Transverse colon (tissue), 4 donors: ENCODE measurements at regions not wholly inside any gene's neighbourhood (a gene's known extent, or its start where the extent isn't known, plus 50 kb on each side); places are given as distances from the start of the nearest gene placed in this dataset.

Experiments used
- DNase-seq: peaks from one replicate; pipeline ENCODE4 v3.0.0-alpha.2; 2019
- H3K27ac ChIP-seq, 4 donors: fragments of 200-600 bp; sonication (generic); 2 replicates each; pipeline ENCODE4 v1.5.1; 2016 to 2018; ENCODE audit warnings: inconsistent platforms in 4 of 4
- H3K27me3 ChIP-seq: fragments of 200-600 bp; sonication (generic); 2 replicates; pipeline ENCODE4 v1.5.1; 2017; ENCODE audit warnings: inconsistent platforms
- H3K36me3 ChIP-seq, 4 donors: fragments of 200-600 bp; sonication (generic); 2 replicates each; pipeline ENCODE4 v1.5.1; 2017 to 2019; ENCODE audit warnings: inconsistent platforms in 4 of 4
- H3K4me1 ChIP-seq, 4 donors: fragments of 200-600 bp; sonication (generic); 2 replicates each; pipeline ENCODE4 v1.5.1; 2017 to 2020; ENCODE audit warnings: inconsistent platforms in 4 of 4
- H3K4me3 ChIP-seq, 4 donors: fragments of 200-600 bp; sonication (generic); 1 replicate in 1 of 4; 2 replicates in 3 of 4; pipeline versions ENCODE4 v1.5.1 to v1.6.1; 2017 to 2019; ENCODE audit warnings: inconsistent platforms in 4 of 4
- H3K9me3 ChIP-seq, 2 donors: fragments of 200-600 bp; sonication (generic); 2 replicates each; pipeline ENCODE4 v1.5.1; 2017 to 2019; ENCODE audit warnings: inconsistent platforms in 2 of 2
- CTCF ChIP-seq, 5 experiments: fragments of 200-600 bp in 3 of 5; fragments of 450-650 bp in 2 of 5; sonication (generic) in 3 of 5; IDR thresholded peaks; 1 replicate in 2 of 5; 2 replicates in 3 of 5; pipeline ENCODE4 v1.5.1; 2016 to 2017; ENCODE audit warnings: antibody characterized with exemption in 5 of 5, inconsistent platforms in 3 of 5, mild to moderate bottlenecking in 2 of 5, moderate library complexity in 1 of 5
- EP300 ChIP-seq: sonication (generic); formaldehyde crosslinking; IDR thresholded peaks from one replicate; pipeline ENCODE4 v1.6.1; 2017; ENCODE audit warnings: antibody characterized with exemption, low read depth
- POLR2A ChIP-seq: fragments of 450-650 bp; IDR thresholded peaks from one replicate; pipeline ENCODE4 v1.6.1; 2016; ENCODE audit warnings: antibody characterized with exemption, mild to moderate bottlenecking, moderate library complexity
- POLR2AphosphoS5 ChIP-seq, 3 donors: sonication (generic); formaldehyde crosslinking; IDR thresholded peaks; one replicate each; pipeline ENCODE4 v1.6.1; 2016; ENCODE audit warnings: antibody characterized with exemption in 3 of 3
- WGBS, 2 donors: methylation state at CpG; one replicate each; pipeline ENCODE4 v1.1.5; 2018; ENCODE audit warnings: low coverage in 1 of 2; 5-methylcytosine and 5-hydroxymethylcytosine counted together
- in situ Hi-C, 4 donors: fragments of 200-750 bp; cut with MboI; loops; one replicate each; pipeline versions ENCODE4 v1.15.0 to v1.15.1; 2017; ENCODE audit warnings: low sequenced_read_pairs in 3 of 4, low pct_ligation_motif_present in 1 of 4, low pct_unique_long_range_greater_than_20kb in 1 of 4
- intact Hi-C: fragments of 100-400 bp; cut with DNase I; formaldehyde crosslinking; loops from one replicate; pipeline ENCODE4 v1.15.1; 2023; ENCODE audit warnings: low total_unique reads

DNA sequence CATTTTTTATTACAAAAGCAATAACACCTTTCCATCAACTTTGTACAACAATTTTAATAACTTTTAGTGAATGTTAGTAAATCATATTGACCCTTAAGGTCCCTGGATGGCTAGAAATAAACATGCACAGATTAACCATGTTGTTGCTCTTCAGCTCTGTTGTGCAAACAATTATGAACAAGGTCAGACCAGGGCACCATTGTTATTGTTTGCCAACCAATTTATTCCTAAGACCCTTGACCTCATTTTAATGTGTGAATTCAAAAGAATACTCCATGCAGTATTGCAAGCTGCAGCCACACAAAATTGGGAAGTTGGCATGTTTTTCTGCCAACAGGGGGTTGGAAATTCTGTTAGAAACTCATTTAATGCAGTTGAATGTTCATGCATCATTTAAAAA is 426.6 kb upstream of the MAP3K7 start:
- Histone ChIP-seq H3K36me3 (no peaks in the 10 kb centered on the region), H3K27ac (no peak overlapping the region), H3K9me3 (no peaks in the 10 kb centered on the region), H3K4me3 (no peak overlapping the region), H3K27me3 (no peaks in the 10 kb centered on the region), H3K4me1 (no peaks in the 10 kb centered on the region)
- intact Hi-C loops = no loop called here
- in situ Hi-C loops = no loop called here
- TF ChIP-seq POLR2A (no peak), EP300 (no peak), CTCF (IDR thresholded peaks at IDR 0.05) (no peak), POLR2AphosphoS5 (IDR thresholded peaks at IDR 0.05) (no peak)
- no peak for DNase-seq

- no peak for DNase-seq
- intact Hi-C loops = no loop called here
- TF ChIP-seq CTCF (IDR thresholded peaks at IDR 0.05) = no peak
- Histone ChIP-seq H3K4me1 (no peaks in the 10 kb centered on the region), H3K27me3 (no peaks in the 10 kb centered on the region), H3K27ac (no peak overlapping the region), H3K9me3 (no peaks in the 10 kb centered on the region), H3K4me3 (no peak overlapping the region), H3K36me3 (no peaks in the 10 kb centered on the region)
- WGBS, 2 donors = 64 to 75% methylated on average over 2 to 4 of the region's 4 CpGs
- in situ Hi-C loops = no loop called here
Measured at GRCh38 chr6:90997076-90997475, 410.2 kb upstream of the MAP3K7 start.

DNA sequence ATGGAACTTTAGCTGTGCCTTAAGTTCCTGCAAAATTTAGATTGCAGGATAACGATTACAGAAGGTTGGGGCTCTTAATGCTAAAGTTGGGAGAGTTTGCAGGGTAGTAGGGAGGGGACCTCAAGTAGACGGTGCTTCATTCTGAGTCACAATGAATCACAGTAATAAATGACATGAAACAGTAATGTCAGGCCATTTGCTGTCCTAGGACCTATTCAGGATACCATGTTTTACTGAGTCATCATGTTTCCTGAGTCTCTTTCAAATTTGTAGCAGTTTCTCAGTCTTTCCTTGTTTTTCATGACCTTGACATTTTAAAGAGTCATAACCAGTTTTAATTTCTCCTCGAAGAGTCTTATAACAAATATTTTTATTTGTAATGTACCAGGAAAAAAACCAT is 406.9 kb upstream of the MAP3K7 start:
- no peaks in the 10 kb centered on the region for H3K9me3 ChIP-seq
- H3K27me3 ChIP-seq = no peaks in the 10 kb centered on the region
- 49 to 67% methylated on average over 3 of the region's 3 CpGs for WGBS, 2 donors
- intact Hi-C loops = no loop called here
- H3K27ac ChIP-seq = no peak overlapping the region
- no peak for DNase-seq
- H3K4me3 ChIP-seq = no peak overlapping the region
- TF ChIP-seq POLR2A = no peak
- no peaks in the 10 kb centered on the region for H3K36me3 ChIP-seq
- in situ Hi-C loops = no loop called here
- H3K4me1 ChIP-seq = no peaks in the 10 kb centered on the region

DNA sequence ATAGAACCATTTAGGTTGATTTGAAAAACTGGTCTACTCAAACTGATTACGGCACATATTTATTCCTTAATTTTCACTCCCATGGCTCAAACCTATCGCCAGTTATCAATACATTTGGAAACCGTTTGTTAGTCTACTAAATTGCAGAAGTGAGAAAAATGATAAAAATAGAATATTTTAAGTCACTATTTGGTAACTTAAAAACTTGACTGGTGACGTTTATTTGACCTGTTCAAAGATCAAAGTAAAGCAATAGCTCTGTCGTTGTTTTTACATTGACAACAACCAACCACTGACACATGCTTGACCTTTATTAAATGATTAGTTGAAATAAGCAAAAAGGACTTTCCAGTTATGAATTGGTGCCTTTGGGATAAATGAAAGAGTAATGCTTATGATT is 402.9 kb upstream of the MAP3K7 start:
- Histone ChIP-seq H3K27me3 (no peaks in the 10 kb centered on the region), H3K9me3 (no peaks in the 10 kb centered on the region), H3K27ac (no peak overlapping the region), H3K36me3 (no peaks in the 10 kb centered on the region), H3K4me1 (no peaks in the 10 kb centered on the region), H3K4me3 (no peak overlapping the region)
- no peak for DNase-seq
- TF ChIP-seq EP300 (no peak), POLR2A (no peak), POLR2AphosphoS5 (IDR thresholded peaks at IDR 0.05) (no peak), CTCF (IDR thresholded peaks at IDR 0.05) (no peak)
- WGBS, 2 donors = 74 to 77% methylated on average over 5 of the region's 5 CpGs
- intact Hi-C loops = no loop called here
- in situ Hi-C loops = no loop called here

DNA sequence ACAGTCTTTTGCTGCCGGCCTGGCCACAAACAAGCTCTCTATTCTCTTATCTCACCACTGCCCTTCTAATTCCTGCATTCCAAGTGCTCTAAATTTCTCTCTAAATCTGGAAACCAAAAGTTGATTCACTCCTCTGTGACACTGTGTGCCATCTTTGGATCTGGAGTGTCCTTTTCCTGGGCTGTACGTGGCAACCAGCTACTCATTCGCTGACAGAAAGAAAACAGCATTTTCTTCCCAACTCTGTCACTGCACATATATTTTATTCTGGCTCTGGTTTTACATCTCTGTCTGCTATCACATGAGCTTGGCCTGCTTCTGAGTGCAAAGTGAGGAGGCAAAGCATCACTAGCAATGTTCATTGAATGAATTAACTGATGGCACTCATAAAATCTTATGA is 397.2 kb upstream of the MAP3K7 start:
- in situ Hi-C loops (no loop called here), intact Hi-C loops (no loop called here)
- Histone ChIP-seq H3K27ac (no peak overlapping the region), H3K27me3 (no peaks in the 10 kb centered on the region), H3K9me3 (no peaks in the 10 kb centered on the region), H3K36me3 (no peaks in the 10 kb centered on the region), H3K4me3 (no peak overlapping the region), H3K4me1 (no peaks in the 10 kb centered on the region)
- no peak for TF ChIP-seq POLR2AphosphoS5 (IDR thresholded peaks at IDR 0.05)
- no peak for TF ChIP-seq CTCF (IDR thresholded peaks at IDR 0.05)
- no peak for TF ChIP-seq EP300
- no peak for TF ChIP-seq POLR2A
- 53 to 66% methylated on average over 3 of the region's 3 CpGs for WGBS, 2 donors
- no peak for DNase-seq
